Activated naive CD4-positive, alpha-beta T cell treated with anti-CD3 and anti-CD28 coated beads, Interleukin-2, amount 50 U/mL, for 16 hours (primary cell): ENCODE measurements at regions not wholly inside any gene's neighbourhood (a gene's known extent, or its start where the extent isn't known, plus 50 kb on each side); places are given as distances from the start of the nearest gene placed in this dataset.
"Not testable (repeated sequence)": the region's sequence is repeated elsewhere in the genome, so short reads cannot be mapped to it uniquely, and the experiment has no call there.

Experiments
- DNase-seq: peaks from one replicate; pipeline ENCODE4 v3.0.0-alpha.2; 2020

DNA sequence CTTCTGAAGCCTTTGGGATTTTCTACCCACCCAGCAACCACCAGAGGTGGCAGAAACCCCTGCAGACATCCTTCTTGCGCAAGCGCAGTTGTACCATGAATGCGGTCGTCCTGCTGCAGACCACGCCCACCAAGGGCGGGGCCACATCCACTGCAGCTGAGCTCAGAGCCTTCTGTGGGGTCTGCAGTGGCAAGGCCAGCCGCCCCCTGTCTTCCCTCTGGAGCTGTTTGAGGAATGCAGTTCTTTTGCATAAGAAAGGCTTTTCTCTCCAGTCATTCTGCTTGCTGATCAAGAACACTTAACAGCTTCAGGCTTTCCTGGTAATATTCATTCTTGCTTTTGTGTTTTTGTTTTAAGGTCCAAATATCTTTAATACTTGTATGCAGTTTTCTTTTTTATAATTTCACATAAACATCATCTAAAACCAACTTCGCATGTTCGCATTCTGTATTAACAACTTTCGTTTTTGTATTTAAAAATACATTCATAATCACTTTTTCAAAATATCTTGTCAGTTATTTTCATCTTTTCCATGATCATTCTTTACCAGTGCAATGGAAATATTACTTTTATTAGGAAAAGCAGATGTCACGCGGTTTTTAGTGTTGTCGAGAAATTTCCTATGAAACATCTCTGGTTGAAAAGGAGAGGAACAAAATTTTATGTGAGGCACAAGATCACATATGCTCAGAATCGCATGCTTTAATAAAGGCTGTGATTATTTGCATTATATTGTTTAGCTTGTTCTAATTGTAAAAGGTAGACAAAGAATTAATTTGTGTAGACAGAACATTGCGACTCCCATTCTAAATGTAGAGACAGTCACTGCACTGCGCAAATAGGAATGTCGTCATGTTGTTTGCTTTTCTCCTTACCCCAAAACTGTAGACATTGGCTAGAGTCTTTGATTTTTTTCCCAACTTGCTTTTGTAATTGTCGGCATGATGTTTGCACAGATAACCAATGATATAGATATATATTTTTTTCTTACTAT, 98.1 kb upstream of the SNRPN start:
- DNase-seq = no peak

DNA sequence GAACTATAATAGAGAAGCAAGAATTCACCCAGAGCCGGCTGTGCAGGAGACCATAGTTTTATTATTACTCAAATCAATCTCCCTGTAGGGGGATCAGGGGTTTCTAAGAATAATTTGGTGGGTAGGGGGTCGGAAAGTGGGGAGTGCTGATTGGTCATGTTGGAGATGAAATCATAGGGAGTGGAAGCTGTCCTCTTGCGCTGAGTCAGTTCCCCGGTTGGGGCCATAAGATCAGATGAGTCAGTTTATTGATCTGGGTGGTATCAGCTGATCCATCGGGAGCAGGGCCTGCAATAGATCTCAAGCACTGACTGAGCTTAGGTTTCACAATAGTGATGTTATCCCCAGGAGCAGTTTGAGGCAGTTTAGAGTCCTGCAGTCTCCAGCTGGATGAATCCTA, 97.0 kb upstream of the SNRPN start:
- DNase-seq = no peak

DNA sequence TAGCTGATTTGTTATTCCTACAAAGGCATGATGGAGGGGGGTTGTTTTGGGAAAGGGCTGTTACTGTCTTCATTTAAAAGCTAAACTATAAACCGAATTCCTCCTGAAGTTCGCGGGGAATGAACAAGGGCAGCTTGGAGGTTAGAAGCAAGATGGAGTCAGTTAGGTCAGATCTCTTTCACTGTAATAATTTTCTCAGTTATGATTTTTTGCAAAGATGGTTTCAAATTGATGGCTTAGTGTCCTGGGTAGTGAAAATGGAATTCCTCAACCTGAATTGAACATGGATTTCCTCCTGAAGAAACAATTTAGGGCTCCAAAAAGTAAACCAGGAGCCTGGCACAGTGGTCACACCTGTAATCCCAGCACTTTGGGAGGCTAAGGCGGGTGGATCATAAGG, 96.6 kb upstream of the SNRPN start:
- not testable (repeated sequence) for DNase-seq

DNA sequence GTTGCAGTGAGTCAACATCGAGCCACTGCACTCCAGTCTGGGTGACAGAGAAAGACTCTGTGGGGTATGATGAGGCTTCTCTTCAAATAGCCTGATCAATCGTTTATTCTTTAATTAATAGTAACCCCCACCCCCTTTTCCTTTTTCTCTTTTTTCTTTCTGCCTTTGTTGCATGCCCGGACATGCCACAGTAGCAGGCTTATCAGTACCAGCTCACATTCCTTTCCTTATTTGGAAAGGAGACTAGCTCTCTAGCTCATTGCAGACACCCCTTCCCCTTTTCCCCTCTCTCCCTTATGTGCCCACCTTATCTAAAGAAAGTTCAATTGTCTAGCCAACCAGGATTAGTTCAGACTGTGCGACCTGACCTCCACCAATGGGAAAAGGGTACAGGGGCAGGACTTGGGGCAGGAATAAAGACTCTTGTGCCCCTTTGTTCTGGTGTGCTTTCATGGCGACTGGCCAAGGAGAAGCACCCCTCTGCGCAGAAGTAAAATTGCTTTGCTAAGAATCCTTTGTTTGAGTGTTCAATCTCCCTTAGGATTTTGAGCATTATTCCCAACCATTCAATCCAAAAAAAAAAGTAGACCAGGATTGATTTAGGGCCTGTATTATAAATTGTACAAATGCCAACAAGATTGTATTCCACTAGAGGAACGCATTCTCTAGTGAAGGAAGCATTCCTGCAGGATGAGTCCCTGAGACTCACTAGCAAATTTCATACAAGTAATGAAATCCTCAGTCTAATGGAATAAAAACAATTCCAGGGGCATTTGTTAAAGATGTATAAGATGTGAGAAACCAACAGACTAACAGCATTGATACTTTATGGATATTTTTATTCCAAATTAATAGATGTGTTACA, 95.8 kb upstream of the SNRPN start:
- DNase-seq = no peak

DNA sequence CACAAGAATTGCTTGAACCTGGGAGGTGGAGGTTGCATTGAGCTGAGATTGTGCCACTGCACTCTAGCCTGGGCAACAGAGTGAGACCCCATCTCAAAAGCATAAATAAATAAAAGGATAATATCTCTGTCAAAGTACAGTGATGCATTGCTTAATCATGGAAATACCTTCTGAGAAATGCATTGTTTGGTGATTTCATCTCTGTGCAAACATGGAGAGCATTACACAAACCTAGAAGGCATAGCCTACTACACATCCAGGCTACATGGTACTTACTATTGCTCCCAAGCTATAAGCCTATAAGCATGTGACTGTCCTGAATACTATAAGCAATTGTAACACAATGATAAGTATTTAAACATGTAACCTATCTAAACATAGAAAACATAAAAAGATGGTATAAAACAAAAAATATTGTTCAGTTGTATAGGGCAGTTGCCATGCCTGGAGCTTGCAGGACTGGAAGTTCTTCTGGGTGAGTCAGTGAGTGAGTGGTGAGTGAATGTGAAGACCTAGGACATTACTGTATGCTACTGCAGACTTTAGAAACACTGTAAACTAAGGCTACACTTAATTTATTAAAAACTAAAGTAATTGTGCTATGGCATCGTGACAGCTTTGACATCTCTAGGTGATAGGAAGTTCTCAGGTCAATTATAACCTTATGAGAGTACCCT, 93.6 kb upstream of the SNRPN start:
- no peak for DNase-seq

DNA sequence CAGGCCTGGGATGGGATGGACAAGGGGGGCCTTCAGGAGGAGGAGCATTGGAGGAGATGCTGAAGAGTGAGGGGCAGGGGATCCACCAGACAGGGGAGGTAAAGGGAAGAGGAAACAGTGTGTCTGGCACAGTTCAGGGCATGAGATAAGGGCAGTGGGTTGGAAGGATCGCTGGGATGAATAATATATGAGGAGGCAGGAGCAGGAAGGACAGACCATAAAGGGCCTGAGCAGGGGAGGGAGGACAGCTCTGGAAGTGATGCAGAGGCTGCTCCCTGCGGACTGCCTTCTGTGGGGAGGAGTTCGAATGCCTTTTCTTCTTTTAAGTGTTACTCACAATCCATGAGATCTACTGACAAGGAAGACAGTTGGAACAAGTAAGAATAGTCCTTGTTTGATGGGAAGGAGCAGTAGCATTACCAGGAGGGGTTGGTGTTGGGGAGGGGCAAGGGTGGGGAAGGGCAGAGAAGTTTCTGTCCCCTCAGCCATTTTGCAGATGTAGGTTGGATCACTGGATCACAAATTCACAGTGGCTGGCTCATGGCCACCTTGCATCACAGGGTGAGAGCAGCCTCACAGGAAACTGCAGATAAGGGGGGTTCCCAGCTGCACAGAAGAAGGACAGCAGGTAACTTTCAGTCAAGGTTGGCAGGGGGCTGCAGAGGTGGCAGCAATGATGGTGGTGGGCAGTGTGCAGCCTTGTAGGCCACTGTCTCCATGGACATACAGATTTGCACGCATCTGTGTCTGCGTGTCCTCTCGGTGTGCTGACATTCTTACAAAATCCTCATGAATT, 91.9 kb upstream of the SNRPN start:
- no peak for DNase-seq

DNA sequence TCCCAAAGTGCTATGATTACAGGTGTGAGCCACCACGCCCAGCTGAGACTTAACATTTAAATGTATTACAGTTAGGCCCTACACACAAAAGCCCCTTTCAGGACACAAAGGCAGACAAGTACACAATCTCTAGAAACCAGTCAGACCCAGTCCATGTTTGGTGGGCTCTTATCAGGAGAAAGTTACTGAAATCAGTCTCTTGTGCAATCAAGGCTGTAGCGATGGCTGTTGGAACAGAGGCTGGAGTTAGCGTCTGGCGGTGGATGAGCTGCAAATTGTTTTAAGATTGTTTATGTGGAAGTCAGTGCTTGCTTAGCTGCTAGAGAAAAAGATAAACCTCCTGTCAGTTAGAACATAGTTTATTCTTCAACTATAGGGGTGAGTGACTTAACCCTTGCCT, 89.5 kb upstream of the SNRPN start:
- no peak for DNase-seq

DNA sequence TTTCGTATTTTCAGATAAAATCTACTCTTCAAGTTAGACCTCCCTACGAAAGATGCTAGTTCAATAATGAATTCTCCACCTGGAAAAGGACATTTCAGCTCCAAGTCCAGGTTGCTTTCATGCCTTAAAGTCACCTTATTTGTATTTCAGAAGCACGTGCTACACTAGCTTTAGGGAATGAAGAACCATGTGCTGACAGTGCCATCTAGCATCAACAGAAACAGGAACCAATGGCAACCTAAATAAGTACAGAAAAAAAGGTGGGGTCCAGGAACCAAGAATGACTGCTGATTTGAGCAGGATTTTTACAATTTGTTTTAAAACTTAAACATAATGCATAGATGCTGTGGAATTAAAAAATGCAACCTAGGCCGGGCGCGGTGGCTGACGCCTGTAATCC, 77.6 kb upstream of the SNRPN start:
- DNase-seq = no peak

DNA sequence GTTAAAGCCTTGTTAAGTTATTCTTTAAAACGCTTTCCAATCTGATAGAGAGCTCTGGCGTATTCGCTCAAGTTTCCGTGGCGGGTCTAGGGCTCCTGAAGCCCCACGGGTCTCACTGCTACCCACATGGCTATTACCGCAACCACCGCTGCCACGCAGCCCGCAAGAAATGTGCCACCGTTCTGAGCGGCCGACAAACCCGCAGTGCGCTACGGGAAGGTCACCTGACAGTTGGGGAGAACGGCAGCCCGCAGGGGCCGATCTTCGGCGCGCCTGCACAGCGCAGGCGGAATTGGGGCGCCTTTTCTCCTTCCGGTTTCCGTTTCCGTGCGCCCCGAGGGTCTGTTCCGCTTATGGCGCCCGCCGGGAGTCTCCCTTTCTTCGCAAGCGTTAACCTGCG, 76.6 kb upstream of the SNRPN start:
- peak; percentile 10 for DNase-seq

DNA sequence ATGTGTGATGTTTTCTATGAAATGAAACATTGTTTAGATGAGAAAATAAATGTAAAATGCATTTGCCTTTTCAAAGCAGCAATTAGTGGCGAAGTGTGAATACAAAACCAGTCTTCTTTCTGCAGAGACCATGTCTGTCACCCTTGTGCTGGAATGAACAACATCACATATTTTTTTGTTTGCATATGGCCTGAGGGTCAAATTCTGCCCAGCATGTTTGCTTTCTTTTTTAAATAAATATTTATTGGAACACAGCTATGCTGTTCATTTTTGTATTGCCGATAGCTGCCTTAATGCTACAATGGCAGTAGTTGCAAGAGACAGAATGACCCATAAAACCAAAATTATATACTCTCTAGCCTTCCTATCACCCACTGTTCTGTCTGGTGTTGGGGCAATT, 75.3 kb upstream of the SNRPN start:
- no peak for DNase-seq

DNA sequence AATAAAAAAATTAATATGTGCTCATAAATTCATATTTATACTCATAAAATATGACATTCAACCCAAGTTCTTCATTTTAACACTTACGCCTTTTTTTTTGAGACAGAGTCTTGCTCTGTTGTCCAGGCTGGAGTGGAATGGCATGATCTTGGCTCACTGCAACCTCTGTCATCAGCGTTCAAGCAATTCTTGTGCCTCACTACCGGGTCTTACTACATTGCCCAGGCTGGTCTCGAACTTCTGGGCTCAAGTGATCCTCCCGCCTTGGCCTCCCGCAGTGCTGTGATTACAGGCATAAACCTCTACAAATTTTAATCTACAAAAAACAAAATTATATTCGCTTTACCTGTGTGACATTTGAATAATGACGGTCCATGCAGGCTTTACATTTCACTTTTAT, 74.1 kb upstream of the SNRPN start:
- DNase-seq = no peak

DNA sequence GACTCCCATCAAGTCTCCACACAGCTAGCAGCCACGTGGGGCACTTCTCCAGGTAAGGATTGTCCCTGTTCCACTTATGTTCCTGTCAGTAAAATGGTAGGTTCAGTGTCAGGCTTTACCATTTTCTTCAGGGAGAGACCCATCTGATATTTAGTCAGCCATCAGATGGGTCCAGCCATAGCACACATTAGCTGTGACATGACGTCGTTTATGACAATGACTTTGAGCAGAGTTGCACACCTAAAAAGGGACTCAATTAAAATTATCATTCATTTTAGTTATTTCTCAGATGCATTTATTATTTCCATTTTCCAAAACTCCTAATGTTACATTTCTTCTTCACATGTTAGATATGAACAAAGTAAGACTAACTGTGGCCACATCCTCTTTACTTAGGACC, 68.2 kb upstream of the SNRPN start:
- no peak for DNase-seq

DNA sequence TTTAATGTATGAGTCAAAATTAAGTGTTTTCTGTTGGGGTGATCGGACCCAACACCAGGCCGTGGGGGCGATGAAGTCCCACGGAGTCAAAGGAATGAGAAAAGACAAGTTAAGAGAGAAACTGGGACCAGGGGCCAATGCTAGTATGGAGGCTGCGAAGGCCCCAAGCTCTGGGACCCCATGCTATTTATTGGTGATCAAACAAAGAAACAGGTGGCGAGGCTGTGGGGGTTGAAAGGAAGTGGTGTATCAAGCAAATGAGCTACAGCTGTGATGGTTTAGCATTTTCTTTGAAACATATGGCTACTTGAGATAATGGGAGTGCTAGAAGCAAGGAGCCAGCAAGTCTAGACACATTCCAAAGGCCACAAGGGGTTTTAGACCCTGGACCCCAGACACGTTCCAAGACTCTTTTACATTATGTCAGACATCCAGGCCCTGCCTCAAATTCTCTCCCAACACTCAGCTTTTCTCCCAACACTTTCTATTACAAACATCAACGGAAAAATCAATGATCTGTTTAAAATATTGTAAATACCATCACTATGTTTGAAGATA, 56.0 kb upstream of the SNRPN start:
- DNase-seq = no peak

DNA sequence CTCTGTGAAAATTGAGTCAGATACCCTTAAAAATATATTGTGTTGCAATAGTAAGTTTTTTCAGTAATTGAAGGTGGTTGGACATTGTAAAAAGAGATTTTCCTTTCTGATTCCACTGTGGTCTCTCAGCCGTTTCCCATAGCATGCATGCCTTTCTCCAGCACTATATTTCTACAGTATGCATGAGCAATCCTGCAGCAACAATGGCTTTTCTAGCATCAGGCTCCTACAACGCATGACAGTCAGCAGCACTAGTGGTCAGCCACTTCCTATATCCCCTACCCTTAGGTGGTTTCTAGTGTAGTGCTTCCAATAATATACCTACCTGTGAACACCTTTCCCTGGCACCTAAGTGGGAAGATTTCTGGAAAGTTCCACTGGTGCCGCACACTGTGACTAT, 55.4 kb upstream of the SNRPN start:
- no peak for DNase-seq

DNA sequence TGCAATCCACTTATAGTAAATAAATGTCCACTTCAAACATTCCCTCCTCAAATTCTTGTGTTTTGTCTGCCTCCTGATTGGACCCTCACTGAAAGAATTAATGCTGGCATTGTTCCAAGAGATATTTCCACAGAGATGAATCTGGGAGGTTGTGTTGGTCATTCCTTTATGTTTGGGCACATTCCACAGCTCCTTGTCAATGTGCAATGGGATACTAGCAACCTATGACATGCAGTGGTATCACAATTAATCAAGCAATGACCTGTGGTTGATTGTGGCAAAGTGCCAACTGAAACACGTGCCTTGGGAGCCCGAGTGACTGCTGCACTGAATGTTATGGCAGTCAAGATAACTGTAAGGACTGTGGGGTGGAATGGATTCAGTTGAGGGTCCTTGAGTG, 55.0 kb upstream of the SNRPN start:
- no peak for DNase-seq

DNA sequence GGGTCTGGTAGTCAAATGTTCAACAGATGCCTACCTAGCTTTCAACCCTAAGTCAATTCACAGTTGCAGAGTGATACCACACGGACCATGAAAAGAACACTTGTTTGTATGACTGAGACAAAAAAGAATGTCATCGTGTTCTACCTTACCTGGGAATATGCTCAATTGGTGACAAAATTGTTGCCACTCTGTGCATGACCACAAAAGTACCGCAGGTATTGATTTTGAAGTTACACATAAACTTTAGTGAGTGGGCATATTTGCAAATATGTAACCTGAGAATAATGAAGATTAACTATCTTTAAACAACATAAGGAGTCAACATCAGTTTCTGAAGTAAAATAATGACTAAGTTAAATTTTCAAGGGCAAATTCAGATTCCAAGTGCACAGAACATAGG, 53.4 kb upstream of the SNRPN start:
- no peak for DNase-seq
